OCI-LY1 (cell line): ENCODE measurements at regions not wholly inside any gene's neighbourhood (a gene's known extent, or its start where the extent isn't known, plus 50 kb on each side); places are given as distances from the start of the nearest gene placed in this dataset.

Experiments
- H2AFZ ChIP-seq: fragments of 200-600 bp; sonication (generic), shearing (Covaris generic); 2 replicates; pipeline ENCODE4 v1.6.0; 2014; ENCODE audit warnings: antibody characterized with exemption, mild to moderate bottlenecking, low read length
- H3F3A ChIP-seq: fragments of 200-600 bp; sonication (generic), shearing (Covaris generic); 2 replicates; pipeline ENCODE4 v1.6.0; 2014; ENCODE audit warnings: mild to moderate bottlenecking, antibody characterized with exemption, low read length, moderate library complexity; ENCODE audit not compliant: insufficient read depth
- H3K27ac ChIP-seq: fragments of 200-600 bp; sonication (generic); 2 replicates; pipeline ENCODE4 v1.5.1; 2014; ENCODE audit warnings: low read length, mixed run types, mild to moderate bottlenecking, low read depth; ENCODE audit not compliant: poor library complexity, severe bottlenecking
- H3K27me3 ChIP-seq: fragments of 200-600 bp; sonication (generic); 2 replicates; pipeline ENCODE4 v1.6.0; 2014; ENCODE audit warnings: antibody characterized with exemption, mild to moderate bottlenecking, low read length, moderate library complexity; ENCODE audit not compliant: insufficient read depth
- H3K36me3 ChIP-seq: fragments of 200-600 bp; sonication (generic); 2 replicates; pipeline ENCODE4 v1.6.1; 2014; ENCODE audit warnings: mild to moderate bottlenecking, antibody characterized with exemption, low read length, moderate library complexity, mixed read lengths; ENCODE audit not compliant: insufficient read depth
- H3K4me1 ChIP-seq: fragments of 200-600 bp; sonication (generic); 2 replicates; pipeline ENCODE4 v1.5.1; 2014; ENCODE audit warnings: mild to moderate bottlenecking, low read length, moderate library complexity; ENCODE audit not compliant: insufficient read depth, severe bottlenecking
- H3K4me2 ChIP-seq: fragments of 200-600 bp; sonication (generic), shearing (Covaris generic); 2 replicates; pipeline ENCODE4 v1.6.1; 2014; ENCODE audit warnings: low read length
- H3K4me3 ChIP-seq: fragments of 200-600 bp; sonication (generic); 2 replicates; pipeline ENCODE4 v1.5.1; 2014; ENCODE audit warnings: low read length, low read depth, mild to moderate bottlenecking, mixed read lengths; ENCODE audit not compliant: poor library complexity, severe bottlenecking
- H3K79me2 ChIP-seq: fragments of 200-600 bp; shearing (Covaris generic); 2 replicates; pipeline ENCODE4 v1.6.1; 2016; ENCODE audit warnings: mixed run types, low read length, mixed read lengths; ENCODE audit not compliant: insufficient read depth
- H3K9ac ChIP-seq: fragments of 200-600 bp; sonication (generic), shearing (Covaris generic); 2 replicates; pipeline ENCODE4 v1.6.1; 2014; ENCODE audit warnings: mild to moderate bottlenecking, low read length, mixed read lengths
- H3K9me2 ChIP-seq: fragments of 200-600 bp; sonication (generic), shearing (Covaris generic); 2 replicates; pipeline ENCODE4 v1.6.1; 2014; ENCODE audit warnings: low read depth, mild to moderate bottlenecking, low read length, mixed read lengths
- H3K9me3 ChIP-seq: fragments of 200-600 bp; shearing (Covaris generic); 2 replicates; pipeline ENCODE4 v1.6.1; 2014; ENCODE audit warnings: low read length, mixed read lengths
- H4K20me1 ChIP-seq: fragments of 200-600 bp; sonication (generic), shearing (Covaris generic); 2 replicates; pipeline ENCODE4 v1.6.0; 2016; ENCODE audit warnings: mild to moderate bottlenecking, low read length; ENCODE audit not compliant: insufficient read depth
- EZH2 ChIP-seq: fragments of 200-600 bp; sonication (generic), shearing (Covaris generic); IDR thresholded peaks from 2 replicates; pipeline ENCODE4 v1.8.0; 2017; ENCODE audit warnings: borderline replicate concordance, mixed run types, mild to moderate bottlenecking, antibody characterized with exemption, low read length, moderate library complexity, mixed read lengths
- TF ChIP-seq, protein P1 (sequence below): fragments of 200-600 bp; sonication (generic), shearing (Covaris generic); IDR thresholded peaks from 2 replicates; pipeline ENCODE4 v1.5.1; 2017; ENCODE audit warnings: mild to moderate bottlenecking, antibody characterized with exemption, low read length, moderate library complexity, mixed read lengths

DNA sequence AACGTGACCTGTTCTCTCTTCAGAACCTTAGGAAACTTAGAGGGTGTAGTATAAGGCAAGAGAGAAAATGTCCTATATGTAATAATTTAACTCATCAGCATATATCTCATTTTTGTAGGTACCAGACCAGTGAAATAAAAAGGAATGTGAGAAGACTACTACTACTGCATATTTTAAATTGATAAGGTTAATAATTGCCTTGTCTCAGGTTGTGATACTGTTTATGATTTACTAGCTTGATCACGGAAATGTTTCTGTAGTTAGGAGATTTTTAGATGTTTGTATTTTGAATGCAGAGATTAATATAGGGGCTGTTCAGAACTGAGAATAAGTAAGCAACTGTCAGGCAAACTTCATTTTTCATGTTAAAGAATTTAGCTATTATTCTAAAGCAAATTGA is 1563.4 kb downstream of the C4orf33 start:
- no peak overlapping the region for H3K27ac ChIP-seq
- H3K4me3 ChIP-seq: no peak overlapping the region
- no peak for TF ChIP-seq EZH2
- TF ChIP-seq, protein P1, sequence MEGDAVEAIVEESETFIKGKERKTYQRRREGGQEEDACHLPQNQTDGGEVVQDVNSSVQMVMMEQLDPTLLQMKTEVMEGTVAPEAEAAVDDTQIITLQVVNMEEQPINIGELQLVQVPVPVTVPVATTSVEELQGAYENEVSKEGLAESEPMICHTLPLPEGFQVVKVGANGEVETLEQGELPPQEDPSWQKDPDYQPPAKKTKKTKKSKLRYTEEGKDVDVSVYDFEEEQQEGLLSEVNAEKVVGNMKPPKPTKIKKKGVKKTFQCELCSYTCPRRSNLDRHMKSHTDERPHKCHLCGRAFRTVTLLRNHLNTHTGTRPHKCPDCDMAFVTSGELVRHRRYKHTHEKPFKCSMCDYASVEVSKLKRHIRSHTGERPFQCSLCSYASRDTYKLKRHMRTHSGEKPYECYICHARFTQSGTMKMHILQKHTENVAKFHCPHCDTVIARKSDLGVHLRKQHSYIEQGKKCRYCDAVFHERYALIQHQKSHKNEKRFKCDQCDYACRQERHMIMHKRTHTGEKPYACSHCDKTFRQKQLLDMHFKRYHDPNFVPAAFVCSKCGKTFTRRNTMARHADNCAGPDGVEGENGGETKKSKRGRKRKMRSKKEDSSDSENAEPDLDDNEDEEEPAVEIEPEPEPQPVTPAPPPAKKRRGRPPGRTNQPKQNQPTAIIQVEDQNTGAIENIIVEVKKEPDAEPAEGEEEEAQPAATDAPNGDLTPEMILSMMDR: no peak
- no peak overlapping the region for H3K9ac ChIP-seq
- no peaks in the 10 kb centered on the region for H3K4me1 ChIP-seq
- H3K36me3 ChIP-seq: no peaks in the 10 kb centered on the region
- H3K4me2 ChIP-seq: no peak overlapping the region
- no peaks in the 10 kb centered on the region for H3F3A ChIP-seq
- H3K79me2 ChIP-seq: no peaks in the 10 kb centered on the region
- no peaks in the 10 kb centered on the region for H3K9me2 ChIP-seq
- no peaks in the 10 kb centered on the region for H3K27me3 ChIP-seq
- H3K9me3 ChIP-seq: no peaks in the 10 kb centered on the region
- H2AFZ ChIP-seq: no peak overlapping the region
- no peaks in the 10 kb centered on the region for H4K20me1 ChIP-seq

GRCh38 chr4:130668859-130669258 is 1572.9 kb downstream of the C4orf33 start:
- Histone ChIP-seq H4K20me1 (no peaks in the 10 kb centered on the region), H3K9ac (no peak overlapping the region), H3K79me2 (no peaks in the 10 kb centered on the region), H3K27me3 (no peaks in the 10 kb centered on the region), H3K9me2 (no peaks in the 10 kb centered on the region), H3K4me1 (no peaks in the 10 kb centered on the region), H3K27ac (no peak overlapping the region), H2AFZ (no peak overlapping the region), H3K36me3 (no peaks in the 10 kb centered on the region), H3F3A (no peaks in the 10 kb centered on the region), H3K4me3 (no peak overlapping the region), H3K9me3 (no peaks in the 10 kb centered on the region), H3K4me2 (no peak overlapping the region)
- TF ChIP-seq, protein P1: no peak
- TF ChIP-seq EZH2: no peak

- H3K9me2 ChIP-seq: no peaks in the 10 kb centered on the region
- TF ChIP-seq, protein P1: no peak
- TF ChIP-seq EZH2: no peak
- H3K27ac ChIP-seq: no peak overlapping the region
- H3K9ac ChIP-seq: no peak overlapping the region
- no peaks in the 10 kb centered on the region for H3K9me3 ChIP-seq
- no peak overlapping the region for H3K4me2 ChIP-seq
- H3K27me3 ChIP-seq: no peaks in the 10 kb centered on the region
- no peak overlapping the region for H3K4me3 ChIP-seq
- no peaks in the 10 kb centered on the region for H3K36me3 ChIP-seq
- H3K79me2 ChIP-seq: no peaks in the 10 kb centered on the region
- H3K4me1 ChIP-seq: no peaks in the 10 kb centered on the region
- H2AFZ ChIP-seq: no peak overlapping the region
- H3F3A ChIP-seq: no peaks in the 10 kb centered on the region
- no peaks in the 10 kb centered on the region for H4K20me1 ChIP-seq
These were observed 1579.3 kb downstream of the C4orf33 start for GRCh38 chr4:130675266-130675665.
